ENCODE measurements at regions not wholly inside any gene's neighbourhood (a gene's known extent, or its start where the extent isn't known, plus 50 kb on each side); places are given as distances from the start of the nearest gene placed in this dataset.
"Not testable (repeated sequence)": the region's sequence is repeated elsewhere in the genome, so short reads cannot be mapped to it uniquely, and the experiment has no call there.

GRCh38 chr13:76330761-76331160 lies 555.4 kb downstream of the KCTD12 start:
- DNase-seq, result peak; percentile 50

GRCh38 chr13:76329866-76330580 lies 556.2 kb downstream of the KCTD12 start:
- DNase-seq, result no peak

- no peak for DNase-seq
Observed at GRCh38 chr13:76329004-76329403, 557.2 kb downstream of the KCTD12 start.

- DNase-seq, result no peak
Observed at GRCh38 chr13:76326343-76326742, 559.9 kb downstream of the KCTD12 start.

GRCh38 chr13:76319921-76320320 lies 566.3 kb downstream of the KCTD12 start:
- no peak for DNase-seq

- no peak for DNase-seq
Observed at GRCh38 chr13:76316998-76317527, 569.1 kb downstream of the KCTD12 start.

GRCh38 chr13:76314495-76314894 lies 571.7 kb downstream of the KCTD12 start:
- no peak for DNase-seq

GRCh38 chr13:76307142-76307541 lies 579.1 kb downstream of the KCTD12 start:
- DNase-seq, result no peak

- DNase-seq, result no peak
Observed at GRCh38 chr13:76300688-76301087, 585.5 kb downstream of the KCTD12 start.

- DNase-seq, result no peak
Observed at GRCh38 chr13:76297331-76297730, 588.9 kb downstream of the KCTD12 start.

GRCh38 chr13:76296751-76297150 lies 589.5 kb downstream of the KCTD12 start:
- DNase-seq, result no peak

- not testable (repeated sequence) for DNase-seq
Observed at GRCh38 chr13:76295020-76295419, 591.2 kb downstream of the KCTD12 start.

- DNase-seq, result no peak
Observed at GRCh38 chr13:76293751-76294150, 592.5 kb downstream of the KCTD12 start.

- peak; percentile 76 for DNase-seq
Observed at GRCh38 chr13:76293346-76293745, 592.9 kb downstream of the KCTD12 start.

GRCh38 chr13:76292726-76293125 lies 593.5 kb downstream of the KCTD12 start:
- no peak for DNase-seq

- DNase-seq, result no peak
Observed at GRCh38 chr13:76292031-76292430, 594.2 kb downstream of the KCTD12 start.

- no peak for DNase-seq
Observed at GRCh38 chr13:76289558-76289957, 596.6 kb downstream of the KCTD12 start.

GRCh38 chr13:76286178-76286577 lies 600.0 kb downstream of the KCTD12 start:
- DNase-seq, result peak; percentile 69

- DNase-seq, result no peak
Observed at GRCh38 chr13:76285463-76285862, 600.7 kb downstream of the KCTD12 start.

GRCh38 chr13:76279766-76280165 lies 606.4 kb downstream of the KCTD12 start:
- DNase-seq, result not testable (repeated sequence)

GRCh38 chr13:76271728-76272232 lies 614.4 kb downstream of the KCTD12 start:
- no peak for DNase-seq

- not testable (repeated sequence) for DNase-seq
Observed at GRCh38 chr13:76268307-76268706, 617.9 kb downstream of the KCTD12 start.

GRCh38 chr13:76267216-76267615 lies 619.0 kb downstream of the KCTD12 start:
- DNase-seq, result peak; percentile 31

GRCh38 chr13:76266561-76266960 lies 619.6 kb downstream of the KCTD12 start:
- peak; percentile 33 for DNase-seq

- no peak for DNase-seq
Observed at GRCh38 chr13:76250211-76250610, 614.1 kb downstream of the LMO7 start.

All from fibroblast of skin of right quadriceps (primary cell).